Brain microvascular endothelial cell (primary cell): ENCODE measurements at regions not wholly inside any gene's neighbourhood (a gene's known extent, or its start where the extent isn't known, plus 50 kb on each side); places are given as distances from the start of the nearest gene placed in this dataset.

ENCODE experiments used
- DNase-seq: peaks from one replicate; pipeline ENCODE4 v3.0.0-alpha.2; 2020
- H3K27ac ChIP-seq: fragments of 250-450 bp; sonication (Bioruptor Pico); 2 replicates; pipeline ENCODE4 v1.5.1; 2020; ENCODE audit warnings: mild to moderate bottlenecking, moderate library complexity
- H3K27me3 ChIP-seq: fragments of 250-450 bp; sonication (Bioruptor Pico); replicated peaks from 2 replicates; pipeline ENCODE4 v1.5.1; 2020; ENCODE audit warnings: mild to moderate bottlenecking
- H3K36me3 ChIP-seq: fragments of 250-450 bp; sonication (Bioruptor Pico); replicated peaks from 2 replicates; pipeline ENCODE4 v1.5.1; 2020; ENCODE audit warnings: mild to moderate bottlenecking
- H3K4me3 ChIP-seq: 2 replicates; pipeline ENCODE4 v1.5.1; 2011; ENCODE audit warnings: low read depth, mild to moderate bottlenecking, control low read depth, low read length, moderate library complexity
- in situ Hi-C: cut with HindIII; loops from 2 replicates; pipeline ENCODE4 v1.10.0; 2017; ENCODE audit warnings: low sequenced_read_pairs, low pct_ligation_motif_present
- TF ChIP-seq, protein P1 (sequence below): IDR thresholded peaks from 2 replicates; pipeline ENCODE4 v1.5.1; 2011; ENCODE audit warnings: low read depth, mild to moderate bottlenecking, moderate library complexity, low read length, control low read depth, inconsistent platforms; ENCODE audit errors: missing control alignments

DNA sequence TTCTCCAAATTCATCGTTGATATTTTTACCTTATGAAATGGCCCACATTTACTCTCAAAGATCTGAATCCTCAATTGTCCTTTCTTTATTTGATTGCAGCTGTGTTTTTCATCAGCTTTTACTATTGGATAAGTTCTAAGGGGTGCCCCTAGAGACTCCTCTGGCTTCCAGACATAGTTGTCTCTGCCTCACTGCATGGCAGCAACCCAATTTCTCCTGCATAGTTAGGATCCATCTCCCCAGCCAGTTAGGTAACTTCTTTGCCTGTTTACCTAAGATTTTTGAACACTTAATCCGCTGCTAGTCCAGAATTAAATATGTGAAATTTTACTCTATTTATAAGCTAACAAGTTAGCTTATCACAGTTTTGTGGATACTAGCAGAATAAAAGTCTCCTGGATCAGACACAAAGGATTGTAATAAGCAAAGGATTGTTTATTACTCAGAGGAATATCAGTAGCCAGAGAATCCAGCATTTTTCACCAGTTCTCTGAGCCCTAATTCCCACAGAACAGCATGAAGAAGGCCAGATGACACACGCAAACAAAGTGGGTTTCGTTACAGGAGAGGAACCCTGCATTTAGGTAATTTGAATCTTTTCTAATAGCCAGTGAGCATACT, 101.1 kb downstream of the BBS10 start:
- TF ChIP-seq, protein P1, sequence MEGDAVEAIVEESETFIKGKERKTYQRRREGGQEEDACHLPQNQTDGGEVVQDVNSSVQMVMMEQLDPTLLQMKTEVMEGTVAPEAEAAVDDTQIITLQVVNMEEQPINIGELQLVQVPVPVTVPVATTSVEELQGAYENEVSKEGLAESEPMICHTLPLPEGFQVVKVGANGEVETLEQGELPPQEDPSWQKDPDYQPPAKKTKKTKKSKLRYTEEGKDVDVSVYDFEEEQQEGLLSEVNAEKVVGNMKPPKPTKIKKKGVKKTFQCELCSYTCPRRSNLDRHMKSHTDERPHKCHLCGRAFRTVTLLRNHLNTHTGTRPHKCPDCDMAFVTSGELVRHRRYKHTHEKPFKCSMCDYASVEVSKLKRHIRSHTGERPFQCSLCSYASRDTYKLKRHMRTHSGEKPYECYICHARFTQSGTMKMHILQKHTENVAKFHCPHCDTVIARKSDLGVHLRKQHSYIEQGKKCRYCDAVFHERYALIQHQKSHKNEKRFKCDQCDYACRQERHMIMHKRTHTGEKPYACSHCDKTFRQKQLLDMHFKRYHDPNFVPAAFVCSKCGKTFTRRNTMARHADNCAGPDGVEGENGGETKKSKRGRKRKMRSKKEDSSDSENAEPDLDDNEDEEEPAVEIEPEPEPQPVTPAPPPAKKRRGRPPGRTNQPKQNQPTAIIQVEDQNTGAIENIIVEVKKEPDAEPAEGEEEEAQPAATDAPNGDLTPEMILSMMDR: no peak
- Histone ChIP-seq H3K36me3 (no peaks in the 10 kb centered on the region), H3K4me3 (no peak overlapping the region), H3K27ac (no peak overlapping the region), H3K27me3 (no peaks in the 10 kb centered on the region)
- in situ Hi-C loops: no loop called here
- DNase-seq: no peak

DNA sequence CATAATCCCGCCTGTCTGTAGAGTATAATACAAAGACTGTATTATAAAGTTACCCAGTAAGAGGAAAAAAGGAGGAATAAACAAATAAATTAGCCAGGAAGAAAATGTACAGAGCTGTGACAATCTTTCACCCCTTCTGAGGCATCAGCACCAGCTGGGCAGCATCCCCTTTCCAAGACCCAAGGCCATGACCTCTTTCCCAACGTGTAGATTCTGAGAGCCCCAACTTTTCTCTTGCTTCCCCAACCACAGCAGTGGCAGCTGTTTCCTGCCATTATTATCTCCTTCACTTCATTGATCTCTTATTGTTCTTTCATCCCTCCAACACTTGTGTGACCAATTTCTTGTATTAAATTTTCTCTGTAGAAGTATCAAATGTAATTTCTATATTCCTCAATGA, 101.6 kb downstream of the BBS10 start:
- H3K36me3 ChIP-seq: no peaks in the 10 kb centered on the region
- no peaks in the 10 kb centered on the region for H3K27me3 ChIP-seq
- TF ChIP-seq, protein P1: no peak
- in situ Hi-C loops: no loop called here
- no peak for DNase-seq
- H3K27ac ChIP-seq: no peak overlapping the region
- no peak overlapping the region for H3K4me3 ChIP-seq

DNA sequence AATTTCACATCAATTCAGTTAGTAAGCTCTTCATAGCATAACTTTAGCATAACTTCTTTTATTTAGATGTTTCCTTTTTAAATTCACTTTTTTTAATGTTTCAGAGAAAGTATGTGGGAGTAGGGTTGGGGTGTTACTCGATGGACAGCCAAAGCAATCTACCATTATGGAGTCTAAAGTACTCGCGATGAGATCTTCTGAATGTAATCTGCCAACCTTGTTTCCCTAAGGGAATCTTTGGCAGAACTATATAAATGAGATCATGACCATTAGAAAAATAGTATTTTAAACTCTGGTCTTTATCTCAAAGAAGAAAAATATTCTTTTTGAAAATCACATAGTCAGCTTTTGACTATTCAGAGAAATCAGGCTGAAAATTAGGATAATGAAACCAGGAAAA, 103.9 kb downstream of the BBS10 start:
- no peak for DNase-seq
- TF ChIP-seq, protein P1: no peak
- H3K27me3 ChIP-seq: no peaks in the 10 kb centered on the region
- no peaks in the 10 kb centered on the region for H3K36me3 ChIP-seq
- in situ Hi-C loops: no loop called here
- no peak overlapping the region for H3K27ac ChIP-seq
- no peak overlapping the region for H3K4me3 ChIP-seq

DNA sequence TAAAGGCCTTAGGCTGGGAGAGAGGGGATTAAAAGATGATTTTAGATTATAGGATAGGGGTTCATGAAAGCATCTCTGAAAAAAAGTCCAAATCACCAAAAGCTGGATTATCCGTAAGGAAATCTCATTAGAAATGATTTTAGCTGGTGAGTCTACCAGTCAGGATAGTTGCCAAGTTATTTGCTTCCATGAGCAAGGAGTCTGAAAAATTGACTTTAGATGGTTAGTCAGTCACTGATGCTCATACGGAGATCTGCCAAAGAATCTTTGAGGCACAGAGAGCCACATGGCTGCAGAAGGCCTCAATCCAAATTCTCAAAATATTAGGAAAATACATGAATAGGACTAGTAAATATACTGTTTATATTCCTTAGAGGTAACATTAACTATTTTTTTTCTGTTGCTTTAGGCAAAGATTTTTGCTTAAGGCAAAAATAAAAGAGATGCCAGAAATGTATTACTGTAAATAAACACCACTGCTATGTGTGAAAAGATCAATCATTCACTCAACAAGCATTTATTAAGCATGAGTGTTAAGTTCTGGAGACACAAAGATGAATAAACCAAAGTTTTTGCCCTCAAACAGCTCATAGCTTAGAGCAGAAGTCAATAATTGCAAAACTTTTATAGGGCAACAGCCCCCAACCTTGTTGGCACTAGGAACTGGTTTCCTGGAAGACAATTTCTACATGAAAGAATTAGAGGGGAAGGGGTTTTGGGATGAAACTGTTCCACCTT, 105.2 kb downstream of the BBS10 start:
- Histone ChIP-seq H3K27me3 (no peaks in the 10 kb centered on the region), H3K27ac (no peak overlapping the region), H3K4me3 (no peak overlapping the region), H3K36me3 (no peaks in the 10 kb centered on the region)
- in situ Hi-C loops: no loop called here
- no peak for DNase-seq
- TF ChIP-seq, protein P1: no peak

DNA sequence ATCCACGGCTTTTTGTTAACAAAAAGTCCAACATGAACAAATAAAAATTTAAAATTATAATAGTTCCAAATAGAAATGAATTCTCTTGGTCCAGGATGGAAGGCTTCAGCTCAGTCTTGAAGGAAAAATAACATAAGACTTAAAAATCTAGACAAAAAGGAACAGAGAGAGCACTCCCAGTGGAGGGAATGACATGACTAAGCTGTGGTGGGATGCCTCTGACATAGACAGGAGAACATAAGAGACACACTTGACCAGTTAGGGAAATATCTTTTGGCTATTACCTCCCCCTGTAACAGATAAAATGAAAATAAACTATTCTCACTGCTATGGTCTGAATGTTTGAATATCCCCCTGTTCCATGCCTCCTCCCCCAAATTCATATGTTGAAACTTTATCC, 106.8 kb downstream of the BBS10 start:
- Histone ChIP-seq H3K36me3 (no peaks in the 10 kb centered on the region), H3K27me3 (no peaks in the 10 kb centered on the region), H3K27ac (no peak overlapping the region), H3K4me3 (no peak overlapping the region)
- DNase-seq: no peak
- in situ Hi-C loops: no loop called here
- TF ChIP-seq, protein P1: peak; percentile 30
